Lower leg skin (tissue), 3 donors: ENCODE measurements at regions not wholly inside any gene's neighbourhood (a gene's known extent, or its start where the extent isn't known, plus 50 kb on each side); places are given as distances from the start of the nearest gene placed in this dataset.

Source experiments
- CTCF ChIP-seq, 3 donors: fragments of 450-650 bp; IDR thresholded peaks; one replicate each; pipeline ENCODE4 v1.5.1; 2016; ENCODE audit warnings: antibody characterized with exemption in 3 of 3, mild to moderate bottlenecking in 3 of 3, moderate library complexity in 2 of 3
- POLR2A ChIP-seq, 2 donors: fragments of 450-650 bp; IDR thresholded peaks; one replicate each; pipeline ENCODE4 v1.6.1; 2016 to 2017; ENCODE audit warnings: antibody characterized with exemption in 2 of 2, mild to moderate bottlenecking in 1 of 2, moderate library complexity in 1 of 2

DNA sequence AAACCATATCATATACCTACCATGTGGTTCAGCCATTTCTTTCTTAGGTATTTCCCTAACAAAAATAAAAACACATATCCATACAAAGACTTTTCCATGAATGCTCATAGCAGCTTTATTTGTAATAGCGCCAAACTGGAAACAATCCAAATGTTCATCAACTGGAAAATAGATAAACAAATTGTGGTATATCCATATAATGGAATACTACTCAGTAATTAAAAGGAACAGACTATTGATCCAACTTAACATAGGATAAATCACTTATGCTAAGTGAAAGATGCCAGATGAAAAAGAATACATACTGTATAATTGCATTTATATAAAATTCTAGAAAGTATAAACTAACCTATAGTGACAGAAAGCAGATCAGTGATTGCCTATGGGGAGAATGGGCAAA is 323.3 kb downstream of the BUD13 start:
- TF ChIP-seq POLR2A (IDR thresholded peaks at IDR 0.05), result no peak
- no peak for TF ChIP-seq CTCF (IDR thresholded peaks at IDR 0.05)
